ENCODE measurements at regions not wholly inside any gene's neighbourhood (a gene's known extent, or its start where the extent isn't known, plus 50 kb on each side); places are given as distances from the start of the nearest gene placed in this dataset.

DNA sequence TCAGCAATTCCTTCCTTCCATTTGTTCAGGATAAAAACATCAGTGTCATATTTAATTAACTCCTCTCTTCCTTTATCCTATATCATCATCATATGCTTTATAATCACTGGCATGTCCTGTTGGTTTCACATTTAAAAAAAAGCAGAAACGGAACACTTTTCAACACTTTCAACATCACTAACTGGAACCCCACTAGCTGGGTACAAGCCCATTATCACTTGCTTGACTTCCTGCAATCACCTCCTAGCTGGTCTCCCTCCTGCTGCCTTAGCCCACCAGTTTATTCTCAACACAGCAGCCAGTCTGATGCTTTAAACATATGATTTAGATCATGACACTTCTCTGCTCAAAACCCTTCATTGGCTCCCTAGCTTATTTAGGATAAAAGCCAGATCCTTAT, 116.4 kb upstream of the LSM6 start:
- DNase-seq, result no peak
- intact Hi-C loops (cut with DNase I; ENCODE audit: low total_unique reads), result no loop called here
- Histone ChIP-seq H3K9me3 (no peaks in the 10 kb centered on the region), H3K27me3 (no peaks in the 10 kb centered on the region), H3K4me3 (no peak overlapping the region), H3K4me1 (no peaks in the 10 kb centered on the region), H3K36me3 (no peaks in the 10 kb centered on the region), H3K27ac (no peak overlapping the region)
- 81 to 100% (median 88%) methylated on average over 1 of the region's 1 CpG for WGBS, 5 donors
- TF ChIP-seq EP300 (IDR thresholded peaks at IDR 0.05) (no peak), POLR2A (IDR thresholded peaks at IDR 0.05) (no peak), POLR2AphosphoS5 (IDR thresholded peaks at IDR 0.05) (no peak)
- TF ChIP-seq, protein P1, sequence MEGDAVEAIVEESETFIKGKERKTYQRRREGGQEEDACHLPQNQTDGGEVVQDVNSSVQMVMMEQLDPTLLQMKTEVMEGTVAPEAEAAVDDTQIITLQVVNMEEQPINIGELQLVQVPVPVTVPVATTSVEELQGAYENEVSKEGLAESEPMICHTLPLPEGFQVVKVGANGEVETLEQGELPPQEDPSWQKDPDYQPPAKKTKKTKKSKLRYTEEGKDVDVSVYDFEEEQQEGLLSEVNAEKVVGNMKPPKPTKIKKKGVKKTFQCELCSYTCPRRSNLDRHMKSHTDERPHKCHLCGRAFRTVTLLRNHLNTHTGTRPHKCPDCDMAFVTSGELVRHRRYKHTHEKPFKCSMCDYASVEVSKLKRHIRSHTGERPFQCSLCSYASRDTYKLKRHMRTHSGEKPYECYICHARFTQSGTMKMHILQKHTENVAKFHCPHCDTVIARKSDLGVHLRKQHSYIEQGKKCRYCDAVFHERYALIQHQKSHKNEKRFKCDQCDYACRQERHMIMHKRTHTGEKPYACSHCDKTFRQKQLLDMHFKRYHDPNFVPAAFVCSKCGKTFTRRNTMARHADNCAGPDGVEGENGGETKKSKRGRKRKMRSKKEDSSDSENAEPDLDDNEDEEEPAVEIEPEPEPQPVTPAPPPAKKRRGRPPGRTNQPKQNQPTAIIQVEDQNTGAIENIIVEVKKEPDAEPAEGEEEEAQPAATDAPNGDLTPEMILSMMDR (IDR thresholded peaks at IDR 0.05), result no peak

DNA sequence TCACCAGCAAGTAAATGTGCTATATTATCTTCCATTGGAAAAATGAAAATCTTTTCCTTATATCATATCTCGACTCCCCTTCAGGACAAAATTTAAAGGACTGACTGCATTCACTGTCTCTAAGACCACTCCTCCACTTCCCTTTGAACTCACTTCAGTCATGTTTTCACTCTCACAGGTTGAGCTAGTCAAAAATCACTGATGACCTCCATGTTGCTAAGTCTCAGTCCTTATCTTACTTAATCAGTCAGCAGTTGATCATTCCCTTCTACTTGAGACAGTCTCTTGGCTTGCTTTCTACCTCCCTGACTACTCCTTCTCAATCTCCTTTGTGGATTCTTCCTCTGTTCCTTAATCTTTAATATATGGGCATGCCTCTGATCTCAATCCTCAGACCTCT, 117.0 kb upstream of the LSM6 start:
- Histone ChIP-seq H3K27me3 (no peaks in the 10 kb centered on the region), H3K27ac (no peak overlapping the region), H3K4me1 (no peaks in the 10 kb centered on the region), H3K36me3 (no peaks in the 10 kb centered on the region), H3K9me3 (no peaks in the 10 kb centered on the region), H3K4me3 (no peak overlapping the region)
- no peak for DNase-seq
- 72 to 88% (median 78%) methylated on average over 1 of the region's 1 CpG for WGBS, 5 donors
- intact Hi-C loops (cut with DNase I; ENCODE audit: low total_unique reads), result no loop called here
- no peak for TF ChIP-seq POLR2AphosphoS5 (IDR thresholded peaks at IDR 0.05)
- no peak for TF ChIP-seq EP300 (IDR thresholded peaks at IDR 0.05)
- TF ChIP-seq POLR2A (IDR thresholded peaks at IDR 0.05), result no peak
- TF ChIP-seq, protein P1 (IDR thresholded peaks at IDR 0.05), result no peak

DNA sequence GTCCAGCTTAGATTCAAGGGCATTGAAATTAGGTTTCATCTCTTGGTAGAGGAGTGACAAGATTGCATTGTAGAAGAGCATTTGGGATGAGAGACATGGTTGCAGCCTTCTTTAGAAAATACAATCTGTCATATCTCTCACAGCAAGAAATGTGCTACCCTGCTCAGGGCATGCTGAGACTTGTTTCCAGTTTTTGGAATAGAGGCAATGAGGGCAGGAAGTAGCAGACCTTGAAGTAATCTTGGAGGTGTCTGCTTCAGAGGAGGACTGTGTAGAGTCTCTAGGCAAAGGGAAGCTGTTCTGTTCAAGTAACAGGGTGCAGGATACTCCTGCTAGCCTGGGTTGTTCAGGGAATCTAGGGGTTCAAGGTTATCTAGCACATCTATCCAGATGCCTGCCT, 116.1 kb upstream of the ZNF827 start:
- intact Hi-C loops (cut with DNase I; ENCODE audit: low total_unique reads), result no loop called here
- H3K4me3 ChIP-seq, result no peak overlapping the region
- H3K27me3 ChIP-seq, result no peaks in the 10 kb centered on the region
- H3K9me3 ChIP-seq, result no peaks in the 10 kb centered on the region
- no peaks in the 10 kb centered on the region for H3K36me3 ChIP-seq
- TF ChIP-seq POLR2AphosphoS5 (IDR thresholded peaks at IDR 0.05), result no peak
- no peak for TF ChIP-seq EP300 (IDR thresholded peaks at IDR 0.05)
- TF ChIP-seq, protein P1 (IDR thresholded peaks at IDR 0.05), result no peak
- no peak for TF ChIP-seq POLR2A (IDR thresholded peaks at IDR 0.05)
- no peak overlapping the region for H3K27ac ChIP-seq
- no peaks in the 10 kb centered on the region for H3K4me1 ChIP-seq
- no peak for DNase-seq

DNA sequence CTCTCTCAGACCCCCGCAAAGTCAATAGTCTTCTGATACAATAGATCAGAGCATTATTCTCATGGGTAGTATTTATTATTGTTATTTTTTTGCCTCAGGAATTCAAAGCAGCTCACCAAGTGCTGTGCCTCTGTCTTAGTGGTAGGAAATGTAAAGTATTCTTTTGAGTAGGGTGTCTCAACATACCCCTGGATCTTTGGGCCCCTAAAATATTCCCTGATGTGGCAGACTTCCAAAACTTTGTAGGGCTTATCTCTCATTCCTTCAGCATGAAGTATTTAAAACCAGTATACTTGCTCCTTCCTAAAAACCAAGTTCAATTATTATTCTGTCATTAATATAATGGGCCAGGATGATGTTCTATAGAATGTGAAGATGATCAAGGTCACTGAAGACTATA, 115.3 kb upstream of the ZNF827 start:
- H3K4me1 ChIP-seq, result no peaks in the 10 kb centered on the region
- H3K9me3 ChIP-seq, result no peaks in the 10 kb centered on the region
- no peak overlapping the region for H3K27ac ChIP-seq
- no peak for TF ChIP-seq EP300 (IDR thresholded peaks at IDR 0.05)
- TF ChIP-seq, protein P1 (IDR thresholded peaks at IDR 0.05), result no peak
- TF ChIP-seq POLR2A (IDR thresholded peaks at IDR 0.05), result no peak
- no peak for TF ChIP-seq POLR2AphosphoS5 (IDR thresholded peaks at IDR 0.05)
- no peaks in the 10 kb centered on the region for H3K27me3 ChIP-seq
- intact Hi-C loops (cut with DNase I; ENCODE audit: low total_unique reads), result no loop called here
- DNase-seq, result no peak
- H3K4me3 ChIP-seq, result no peak overlapping the region
- no peaks in the 10 kb centered on the region for H3K36me3 ChIP-seq
- WGBS, 5 donors, result 87 to 96% (median 95%) methylated on average over 1 of the region's 1 CpG
